ENCODE measurements at regions not wholly inside any gene's neighbourhood (a gene's known extent, or its start where the extent isn't known, plus 50 kb on each side); places are given as distances from the start of the nearest gene placed in this dataset.

DNA sequence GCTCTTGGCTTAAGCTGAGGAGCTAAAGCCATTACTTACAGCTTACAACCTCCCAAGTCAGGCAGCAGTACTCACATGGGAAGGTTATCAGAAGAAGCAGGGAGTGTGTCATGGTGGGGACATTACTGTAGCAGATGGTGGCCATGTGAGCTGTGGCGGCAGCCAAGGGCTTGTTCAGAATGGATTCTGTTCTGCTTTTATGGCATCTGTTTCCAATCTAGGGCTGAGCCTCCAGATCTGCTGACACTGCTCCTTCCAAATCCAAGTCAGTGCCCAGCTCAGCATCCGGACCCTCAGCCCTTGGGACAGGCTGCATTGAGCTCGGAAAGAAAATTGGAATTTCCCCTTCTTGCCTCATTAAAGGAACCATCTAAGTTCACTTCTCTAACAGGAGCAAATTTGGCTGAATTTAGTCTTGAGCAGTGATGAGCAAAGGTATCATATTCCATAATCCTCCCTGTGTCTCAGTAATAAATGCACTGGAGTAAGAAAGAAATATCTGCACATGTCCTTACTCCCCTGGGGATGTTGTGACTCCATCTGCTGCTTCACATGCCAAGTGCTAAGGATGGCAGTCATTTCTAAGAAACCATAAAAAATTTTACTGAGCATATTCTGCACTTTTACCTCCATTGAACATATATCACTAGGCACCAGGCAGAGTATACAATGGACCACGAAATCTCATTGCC is 73.9 kb downstream of the KCTD12 start:
- TF ChIP-seq, protein P1, sequence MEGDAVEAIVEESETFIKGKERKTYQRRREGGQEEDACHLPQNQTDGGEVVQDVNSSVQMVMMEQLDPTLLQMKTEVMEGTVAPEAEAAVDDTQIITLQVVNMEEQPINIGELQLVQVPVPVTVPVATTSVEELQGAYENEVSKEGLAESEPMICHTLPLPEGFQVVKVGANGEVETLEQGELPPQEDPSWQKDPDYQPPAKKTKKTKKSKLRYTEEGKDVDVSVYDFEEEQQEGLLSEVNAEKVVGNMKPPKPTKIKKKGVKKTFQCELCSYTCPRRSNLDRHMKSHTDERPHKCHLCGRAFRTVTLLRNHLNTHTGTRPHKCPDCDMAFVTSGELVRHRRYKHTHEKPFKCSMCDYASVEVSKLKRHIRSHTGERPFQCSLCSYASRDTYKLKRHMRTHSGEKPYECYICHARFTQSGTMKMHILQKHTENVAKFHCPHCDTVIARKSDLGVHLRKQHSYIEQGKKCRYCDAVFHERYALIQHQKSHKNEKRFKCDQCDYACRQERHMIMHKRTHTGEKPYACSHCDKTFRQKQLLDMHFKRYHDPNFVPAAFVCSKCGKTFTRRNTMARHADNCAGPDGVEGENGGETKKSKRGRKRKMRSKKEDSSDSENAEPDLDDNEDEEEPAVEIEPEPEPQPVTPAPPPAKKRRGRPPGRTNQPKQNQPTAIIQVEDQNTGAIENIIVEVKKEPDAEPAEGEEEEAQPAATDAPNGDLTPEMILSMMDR (IDR thresholded peaks at IDR 0.05), result no peak
- no peak for TF ChIP-seq POLR2AphosphoS5 (IDR thresholded peaks at IDR 0.05; ENCODE audit: insufficient read depth in 1 of 2, low read depth in 1 of 2)
